ENCODE measurements at regions not wholly inside any gene's neighbourhood (a gene's known extent, or its start where the extent isn't known, plus 50 kb on each side); places are given as distances from the start of the nearest gene placed in this dataset.

DNA sequence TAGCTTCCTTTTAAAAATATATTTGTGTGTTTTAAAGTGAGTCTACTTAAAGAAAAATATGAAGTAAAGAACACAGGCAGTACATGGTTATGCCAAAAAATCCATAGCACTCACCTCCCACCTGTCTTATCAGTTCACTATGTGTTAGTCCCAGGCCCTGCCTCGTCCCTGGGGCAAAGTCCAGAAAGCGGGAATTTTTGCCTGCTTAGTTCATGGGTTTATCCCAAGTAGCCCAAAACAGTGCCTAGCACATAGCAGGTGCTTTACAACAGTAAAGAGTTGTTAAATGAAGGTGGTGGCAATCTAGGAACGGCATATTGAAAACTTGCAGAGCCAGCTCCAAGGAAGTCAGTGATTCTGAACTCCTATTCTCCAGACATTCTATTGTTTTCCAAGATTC, 154.0 kb downstream of the MN1 start (continued):
- TF ChIP-seq, protein P1, sequence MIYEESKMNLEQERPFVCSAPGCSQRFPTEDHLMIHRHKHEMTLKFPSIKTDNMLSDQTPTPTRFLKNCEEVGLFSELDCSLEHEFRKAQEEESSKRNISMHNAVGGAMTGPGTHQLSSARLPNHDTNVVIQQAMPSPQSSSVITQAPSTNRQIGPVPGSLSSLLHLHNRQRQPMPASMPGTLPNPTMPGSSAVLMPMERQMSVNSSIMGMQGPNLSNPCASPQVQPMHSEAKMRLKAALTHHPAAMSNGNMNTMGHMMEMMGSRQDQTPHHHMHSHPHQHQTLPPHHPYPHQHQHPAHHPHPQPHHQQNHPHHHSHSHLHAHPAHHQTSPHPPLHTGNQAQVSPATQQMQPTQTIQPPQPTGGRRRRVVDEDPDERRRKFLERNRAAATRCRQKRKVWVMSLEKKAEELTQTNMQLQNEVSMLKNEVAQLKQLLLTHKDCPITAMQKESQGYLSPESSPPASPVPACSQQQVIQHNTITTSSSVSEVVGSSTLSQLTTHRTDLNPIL (CRISPR knock-in tag; IDR thresholded peaks at IDR 0.05; ENCODE audit: low read depth), result no peak

DNA sequence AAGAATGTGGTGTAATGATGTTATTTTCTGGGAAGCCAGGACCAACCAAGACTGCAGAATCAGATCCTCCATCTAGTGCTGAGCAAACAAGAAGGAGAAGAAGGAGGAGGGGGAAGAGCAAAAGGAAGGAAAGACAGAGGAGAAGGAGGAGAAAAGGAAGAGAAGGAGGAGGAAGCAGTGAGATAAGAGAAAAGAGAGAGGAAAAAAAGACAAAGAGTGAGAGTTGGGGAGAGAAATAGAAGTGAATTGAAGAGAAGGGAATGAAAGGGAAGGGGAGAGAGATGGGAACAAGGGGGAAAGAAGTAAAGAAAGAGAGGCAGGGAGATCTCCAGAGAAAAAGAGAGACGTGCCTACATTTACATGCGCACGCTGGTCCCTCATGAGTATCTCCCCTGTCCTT, 153.5 kb downstream of the MN1 start:
- no peak for ATAC-seq
- TF ChIP-seq ESRRG (CRISPR knock-in tag; IDR thresholded peaks at IDR 0.05) (no peak), CSDC2 (CRISPR knock-in tag; IDR thresholded peaks at IDR 0.05) (no peak), RARB (CRISPR knock-in tag; IDR thresholded peaks at IDR 0.05) (no peak), BACH2 (CRISPR knock-in tag; IDR thresholded peaks at IDR 0.05; ENCODE audit: borderline replicate concordance) (no peak)

DNA sequence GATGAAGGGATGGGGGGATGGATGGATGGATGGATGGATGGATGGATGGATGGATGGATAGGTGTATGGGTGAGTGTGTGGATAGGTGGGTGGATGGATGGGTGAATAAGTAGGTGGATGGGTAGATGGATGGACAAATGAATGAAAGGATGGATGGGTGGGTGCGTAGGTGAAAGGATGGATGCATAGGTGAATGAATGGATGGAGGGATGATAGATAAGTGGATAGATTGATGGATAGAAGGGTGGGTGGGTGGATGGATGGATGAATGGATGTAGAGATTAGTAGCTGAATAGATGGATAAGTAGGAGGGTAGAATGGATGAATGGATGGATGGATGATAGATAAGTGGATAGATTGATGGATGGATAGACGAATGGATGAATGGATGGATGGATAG, 152.7 kb downstream of the MN1 start:
- no peak for ATAC-seq
- TF ChIP-seq, protein P1 (CRISPR knock-in tag; IDR thresholded peaks at IDR 0.05; ENCODE audit: low read depth), result no peak
- TF ChIP-seq CSDC2 (CRISPR knock-in tag; IDR thresholded peaks at IDR 0.05) (no peak), ZNF70 (CRISPR knock-in tag; IDR thresholded peaks at IDR 0.05) (no peak), ZC3H10 (CRISPR knock-in tag; IDR thresholded peaks at IDR 0.05) (no peak), ZFP30 (CRISPR knock-in tag; IDR thresholded peaks at IDR 0.05) (no peak), PPARA (CRISPR knock-in tag; IDR thresholded peaks at IDR 0.05; ENCODE audit: borderline replicate concordance) (no peak), BACH2 (CRISPR knock-in tag; IDR thresholded peaks at IDR 0.05; ENCODE audit: borderline replicate concordance) (no peak), TCF4 (CRISPR knock-in tag; IDR thresholded peaks at IDR 0.05; ENCODE audit: borderline replicate concordance) (no peak), ESRRG (CRISPR knock-in tag; IDR thresholded peaks at IDR 0.05) (no peak), GLIS3 (CRISPR knock-in tag; IDR thresholded peaks at IDR 0.05) (no peak), RARB (CRISPR knock-in tag; IDR thresholded peaks at IDR 0.05) (no peak), SNAI2 (CRISPR knock-in tag; IDR thresholded peaks at IDR 0.05) (no peak), ZNF8 (CRISPR knock-in tag; IDR thresholded peaks at IDR 0.05) (no peak)
- TF ChIP-seq, protein P2, sequence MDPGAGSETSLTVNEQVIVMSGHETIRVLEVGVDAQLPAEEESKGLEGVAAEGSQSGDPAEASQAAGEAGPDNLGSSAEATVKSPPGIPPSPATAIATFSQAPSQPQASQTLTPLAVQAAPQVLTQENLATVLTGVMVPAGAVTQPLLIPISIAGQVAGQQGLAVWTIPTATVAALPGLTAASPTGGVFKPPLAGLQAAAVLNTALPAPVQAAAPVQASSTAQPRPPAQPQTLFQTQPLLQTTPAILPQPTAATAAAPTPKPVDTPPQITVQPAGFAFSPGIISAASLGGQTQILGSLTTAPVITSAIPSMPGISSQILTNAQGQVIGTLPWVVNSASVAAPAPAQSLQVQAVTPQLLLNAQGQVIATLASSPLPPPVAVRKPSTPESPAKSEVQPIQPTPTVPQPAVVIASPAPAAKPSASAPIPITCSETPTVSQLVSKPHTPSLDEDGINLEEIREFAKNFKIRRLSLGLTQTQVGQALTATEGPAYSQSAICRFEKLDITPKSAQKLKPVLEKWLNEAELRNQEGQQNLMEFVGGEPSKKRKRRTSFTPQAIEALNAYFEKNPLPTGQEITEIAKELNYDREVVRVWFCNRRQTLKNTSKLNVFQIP (CRISPR knock-in tag; IDR thresholded peaks at IDR 0.05; ENCODE audit: borderline replicate concordance, low read depth), result no peak
- TF ChIP-seq, protein P3, sequence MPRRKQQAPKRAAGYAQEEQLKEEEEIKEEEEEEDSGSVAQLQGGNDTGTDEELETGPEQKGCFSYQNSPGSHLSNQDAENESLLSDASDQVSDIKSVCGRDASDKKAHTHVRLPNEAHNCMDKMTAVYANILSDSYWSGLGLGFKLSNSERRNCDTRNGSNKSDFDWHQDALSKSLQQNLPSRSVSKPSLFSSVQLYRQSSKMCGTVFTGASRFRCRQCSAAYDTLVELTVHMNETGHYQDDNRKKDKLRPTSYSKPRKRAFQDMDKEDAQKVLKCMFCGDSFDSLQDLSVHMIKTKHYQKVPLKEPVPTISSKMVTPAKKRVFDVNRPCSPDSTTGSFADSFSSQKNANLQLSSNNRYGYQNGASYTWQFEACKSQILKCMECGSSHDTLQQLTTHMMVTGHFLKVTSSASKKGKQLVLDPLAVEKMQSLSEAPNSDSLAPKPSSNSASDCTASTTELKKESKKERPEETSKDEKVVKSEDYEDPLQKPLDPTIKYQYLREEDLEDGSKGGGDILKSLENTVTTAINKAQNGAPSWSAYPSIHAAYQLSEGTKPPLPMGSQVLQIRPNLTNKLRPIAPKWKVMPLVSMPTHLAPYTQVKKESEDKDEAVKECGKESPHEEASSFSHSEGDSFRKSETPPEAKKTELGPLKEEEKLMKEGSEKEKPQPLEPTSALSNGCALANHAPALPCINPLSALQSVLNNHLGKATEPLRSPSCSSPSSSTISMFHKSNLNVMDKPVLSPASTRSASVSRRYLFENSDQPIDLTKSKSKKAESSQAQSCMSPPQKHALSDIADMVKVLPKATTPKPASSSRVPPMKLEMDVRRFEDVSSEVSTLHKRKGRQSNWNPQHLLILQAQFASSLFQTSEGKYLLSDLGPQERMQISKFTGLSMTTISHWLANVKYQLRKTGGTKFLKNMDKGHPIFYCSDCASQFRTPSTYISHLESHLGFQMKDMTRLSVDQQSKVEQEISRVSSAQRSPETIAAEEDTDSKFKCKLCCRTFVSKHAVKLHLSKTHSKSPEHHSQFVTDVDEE (CRISPR knock-in tag; IDR thresholded peaks at IDR 0.05), result no peak

DNA sequence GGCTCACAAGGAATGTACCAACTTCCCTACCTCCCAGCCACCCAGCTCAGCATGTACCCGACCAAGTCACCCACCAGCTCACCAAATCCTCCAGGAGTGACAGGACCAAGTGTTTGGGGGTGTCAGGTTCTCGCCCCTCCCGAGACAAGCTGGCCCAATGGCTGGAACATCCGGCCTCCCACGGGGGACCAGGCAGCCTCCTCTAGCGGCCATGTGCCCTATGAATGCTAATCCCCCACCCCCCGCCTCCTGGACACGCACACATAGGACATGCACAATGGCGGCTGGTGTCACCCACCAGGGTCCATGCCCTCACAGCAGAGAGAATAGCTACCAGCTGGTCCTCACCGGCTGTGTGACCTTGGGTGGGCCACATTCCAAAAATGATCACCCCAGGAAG, 151.0 kb downstream of the MN1 start:
- no peak for TF ChIP-seq ZFP3 (CRISPR knock-in tag; IDR thresholded peaks at IDR 0.05)
- no peak for TF ChIP-seq TCF4 (CRISPR knock-in tag; IDR thresholded peaks at IDR 0.05; ENCODE audit: borderline replicate concordance)
- TF ChIP-seq TOX (CRISPR knock-in tag; IDR thresholded peaks at IDR 0.05; ENCODE audit: borderline replicate concordance), result no peak
- TF ChIP-seq, protein P4, sequence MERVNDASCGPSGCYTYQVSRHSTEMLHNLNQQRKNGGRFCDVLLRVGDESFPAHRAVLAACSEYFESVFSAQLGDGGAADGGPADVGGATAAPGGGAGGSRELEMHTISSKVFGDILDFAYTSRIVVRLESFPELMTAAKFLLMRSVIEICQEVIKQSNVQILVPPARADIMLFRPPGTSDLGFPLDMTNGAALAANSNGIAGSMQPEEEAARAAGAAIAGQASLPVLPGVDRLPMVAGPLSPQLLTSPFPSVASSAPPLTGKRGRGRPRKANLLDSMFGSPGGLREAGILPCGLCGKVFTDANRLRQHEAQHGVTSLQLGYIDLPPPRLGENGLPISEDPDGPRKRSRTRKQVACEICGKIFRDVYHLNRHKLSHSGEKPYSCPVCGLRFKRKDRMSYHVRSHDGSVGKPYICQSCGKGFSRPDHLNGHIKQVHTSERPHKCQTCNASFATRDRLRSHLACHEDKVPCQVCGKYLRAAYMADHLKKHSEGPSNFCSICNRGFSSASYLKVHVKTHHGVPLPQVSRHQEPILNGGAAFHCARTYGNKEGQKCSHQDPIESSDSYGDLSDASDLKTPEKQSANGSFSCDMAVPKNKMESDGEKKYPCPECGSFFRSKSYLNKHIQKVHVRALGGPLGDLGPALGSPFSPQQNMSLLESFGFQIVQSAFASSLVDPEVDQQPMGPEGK (CRISPR knock-in tag; IDR thresholded peaks at IDR 0.05; ENCODE audit: borderline replicate concordance), result no peak
- no peak for ATAC-seq

DNA sequence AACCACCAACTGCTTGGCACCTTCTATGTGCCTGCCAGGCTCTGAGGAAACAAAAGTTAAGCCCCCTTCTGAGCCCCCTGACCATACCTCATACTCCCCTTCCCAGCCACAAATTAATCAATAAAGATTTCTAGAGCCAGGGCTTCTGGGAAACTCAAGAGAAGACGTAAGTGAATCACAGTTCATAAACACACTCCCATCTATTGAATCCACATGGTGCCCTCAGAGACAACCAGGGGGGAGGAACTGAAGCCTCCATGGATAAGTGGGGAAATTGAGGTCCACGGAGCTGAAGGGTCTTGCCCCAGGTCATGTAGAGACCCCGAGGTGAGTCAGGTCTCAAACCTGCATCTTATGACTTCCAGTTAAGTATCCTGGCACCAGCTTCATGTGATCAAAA, 150.6 kb downstream of the MN1 start:
- no peak for ATAC-seq
- no peak for TF ChIP-seq PPARA (CRISPR knock-in tag; IDR thresholded peaks at IDR 0.05; ENCODE audit: borderline replicate concordance)
- TF ChIP-seq ZFP30 (CRISPR knock-in tag; IDR thresholded peaks at IDR 0.05), result no peak
- TF ChIP-seq TOX (CRISPR knock-in tag; IDR thresholded peaks at IDR 0.05; ENCODE audit: borderline replicate concordance), result no peak
- TF ChIP-seq, protein P2 (CRISPR knock-in tag; IDR thresholded peaks at IDR 0.05; ENCODE audit: borderline replicate concordance, low read depth), result no peak
- TF ChIP-seq, protein P5, sequence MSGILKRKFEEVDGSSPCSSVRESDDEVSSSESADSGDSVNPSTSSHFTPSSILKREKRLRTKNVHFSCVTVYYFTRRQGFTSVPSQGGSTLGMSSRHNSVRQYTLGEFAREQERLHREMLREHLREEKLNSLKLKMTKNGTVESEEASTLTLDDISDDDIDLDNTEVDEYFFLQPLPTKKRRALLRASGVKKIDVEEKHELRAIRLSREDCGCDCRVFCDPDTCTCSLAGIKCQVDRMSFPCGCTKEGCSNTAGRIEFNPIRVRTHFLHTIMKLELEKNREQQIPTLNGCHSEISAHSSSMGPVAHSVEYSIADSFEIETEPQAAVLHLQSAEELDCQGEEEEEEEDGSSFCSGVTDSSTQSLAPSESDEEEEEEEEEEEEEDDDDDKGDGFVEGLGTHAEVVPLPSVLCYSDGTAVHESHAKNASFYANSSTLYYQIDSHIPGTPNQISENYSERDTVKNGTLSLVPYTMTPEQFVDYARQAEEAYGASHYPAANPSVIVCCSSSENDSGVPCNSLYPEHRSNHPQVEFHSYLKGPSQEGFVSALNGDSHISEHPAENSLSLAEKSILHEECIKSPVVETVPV (CRISPR knock-in tag; IDR thresholded peaks at IDR 0.05), result no peak
- no peak for TF ChIP-seq GLIS3 (CRISPR knock-in tag; IDR thresholded peaks at IDR 0.05)
- no peak for TF ChIP-seq OSR1 (CRISPR knock-in tag; IDR thresholded peaks at IDR 0.05)
- TF ChIP-seq, protein P4 (CRISPR knock-in tag; IDR thresholded peaks at IDR 0.05; ENCODE audit: borderline replicate concordance), result no peak
- no peak for TF ChIP-seq SNAI2 (CRISPR knock-in tag; IDR thresholded peaks at IDR 0.05)
